IMR-90 (cell line): ENCODE measurements at regions not wholly inside any gene's neighbourhood (a gene's known extent, or its start where the extent isn't known, plus 50 kb on each side); places are given as distances from the start of the nearest gene placed in this dataset.

Source experiments
- ATAC-seq: fragments of 200-7000 bp; cut with Tn5 transposase; 2 replicates; pipeline ENCODE4 v1.9.1; 2020; ENCODE audit warnings: low read depth, mild to moderate bottlenecking, moderate library complexity
- BruUV-seq: library from RNA; stranded (reverse); fragments of 400-500 nt; replicated peaks from 2 replicates; lab custom pipeline; 2021; lab: Mats Ljungman, UMichigan
- CTCF ChIA-PET: fragments of 300-600 bp; formaldehyde crosslinking; extraction: SDS; loops from one replicate; lab custom pipeline; 2021; ENCODE audit warnings: antibody characterized with exemption; lab: Yijun Ruan, JAX
- POLR2A ChIA-PET: fragments of 300-600 bp; sonication (Branson Sonifier 250); formaldehyde crosslinking; loops from one replicate; lab custom pipeline; 2022; ENCODE audit warnings: antibody characterized with exemption; ENCODE audit not compliant: unreplicated experiment; lab: Charles Lee
- DNase-seq: peaks from one replicate; pipeline ENCODE4 v3.0.0; 2013
- H2AFZ ChIP-seq: replicated peaks from 2 replicates; pipeline ENCODE3; 2013; ENCODE audit warnings: low read length, mild to moderate bottlenecking; ENCODE audit not compliant: poor library complexity
- H2AK5ac ChIP-seq: 2 replicates; pipeline ENCODE4 v1.6.1; 2013; ENCODE audit warnings: low read depth, low read length, inconsistent platforms
- H2AK9ac ChIP-seq: replicated peaks from 2 replicates; pipeline ENCODE3; 2013; ENCODE audit warnings: mild to moderate bottlenecking, low read depth, low read length, moderate library complexity; ENCODE audit not compliant: poor library complexity
- H2BK120ac ChIP-seq: 2 replicates; pipeline ENCODE4 v1.6.1; 2013; ENCODE audit warnings: low read depth, low read length, inconsistent platforms
- H2BK15ac ChIP-seq: 3 replicates; pipeline ENCODE4 v1.6.1; 2013; ENCODE audit warnings: low read depth, low read length, inconsistent platforms
- H2BK20ac ChIP-seq: 2 replicates; pipeline ENCODE4 v1.6.1; 2013; ENCODE audit warnings: low read depth, mild to moderate bottlenecking, inconsistent platforms, low read length, moderate library complexity
- H2BK5ac ChIP-seq: 2 replicates; pipeline ENCODE4 v1.6.1; 2013; ENCODE audit warnings: mild to moderate bottlenecking, low read depth, low read length, inconsistent platforms; ENCODE audit not compliant: poor library complexity, severe bottlenecking
- H3K14ac ChIP-seq: replicated peaks from 2 replicates; pipeline ENCODE4 v1.6.1; 2013; ENCODE audit warnings: low read depth, low read length, inconsistent platforms
- H3K18ac ChIP-seq: 2 replicates; pipeline ENCODE4 v1.6.1; 2013; ENCODE audit warnings: low read depth, low read length, control low read depth
- H3K23ac ChIP-seq: 2 replicates; pipeline ENCODE4 v1.6.1; 2013; ENCODE audit warnings: low read depth, low read length, inconsistent platforms
- H3K27ac ChIP-seq: 2 replicates; pipeline ENCODE4 v1.5.1; 2013; ENCODE audit warnings: mild to moderate bottlenecking, control low read depth, low read length; ENCODE audit not compliant: insufficient read depth
- H3K27me3 ChIP-seq: 2 replicates; pipeline ENCODE4 v1.6.1; 2013; ENCODE audit warnings: low read length; ENCODE audit not compliant: control insufficient read depth, insufficient read depth
- H3K36me3 ChIP-seq: 2 replicates; pipeline ENCODE4 v1.6.1; 2013; ENCODE audit warnings: low read length, mixed read lengths; ENCODE audit not compliant: control insufficient read depth, insufficient read depth
- H3K4ac ChIP-seq: 2 replicates; pipeline ENCODE4 v1.6.1; 2013; ENCODE audit warnings: low read depth, low read length, inconsistent platforms
- H3K4me1 ChIP-seq: 2 replicates; pipeline ENCODE4 v1.6.1; 2013; ENCODE audit warnings: low read length, mixed read lengths; ENCODE audit not compliant: control insufficient read depth, insufficient read depth
- H3K4me2 ChIP-seq: 2 replicates; pipeline ENCODE4 v1.6.1; 2013; ENCODE audit warnings: low read depth, mild to moderate bottlenecking, control low read depth, low read length, moderate library complexity
- H3K4me3 ChIP-seq: 2 replicates; pipeline ENCODE4 v1.5.1; 2013; ENCODE audit warnings: low read depth, mild to moderate bottlenecking, control low read depth, low read length, moderate library complexity; ENCODE audit not compliant: insufficient read depth
- H3K56ac ChIP-seq: 2 replicates; pipeline ENCODE4 v1.6.1; 2013; ENCODE audit warnings: low read length, inconsistent platforms; ENCODE audit not compliant: insufficient read depth; ENCODE audit errors: extremely low read depth
- H3K79me1 ChIP-seq, 2 experiments: 2 replicates each; pipeline ENCODE4 v1.6.1; 2013; ENCODE audit warnings: low read length in 2 of 2, inconsistent platforms in 1 of 2, low read depth in 1 of 2
- H3K9ac ChIP-seq: 2 replicates; pipeline ENCODE4 v1.6.1; 2013; ENCODE audit warnings: low read depth, low read length, control low read depth
- H3K9me1 ChIP-seq: 2 replicates; pipeline ENCODE4 v1.6.1; 2013; ENCODE audit warnings: low read length, inconsistent platforms; ENCODE audit not compliant: insufficient read depth
- H3K9me3 ChIP-seq: 2 replicates; pipeline ENCODE4 v1.6.1; 2013; ENCODE audit warnings: low read length; ENCODE audit not compliant: control insufficient read depth, insufficient read depth
- H4K20me1 ChIP-seq: 2 replicates; pipeline ENCODE4 v1.6.1; 2013; ENCODE audit warnings: low read length, inconsistent platforms; ENCODE audit not compliant: insufficient read depth
- H4K5ac ChIP-seq: 2 replicates; pipeline ENCODE4 v1.6.1; 2013; ENCODE audit warnings: mild to moderate bottlenecking, low read depth, low read length, control low read depth
- H4K8ac ChIP-seq, 2 experiments: 2 replicates each; pipeline ENCODE4 v1.6.1; 2013; ENCODE audit warnings: low read depth in 2 of 2, low read length in 2 of 2, control low read depth in 1 of 2, inconsistent platforms in 1 of 2
- H4K91ac ChIP-seq: 2 replicates; pipeline ENCODE4 v1.6.1; 2013; ENCODE audit warnings: low read depth, low read length, inconsistent platforms; ENCODE audit not compliant: insufficient read depth
- BHLHE40 ChIP-seq: fragments of 150-350 bp; IDR thresholded peaks from 2 replicates; pipeline ENCODE4 v1.6.1; 2016; ENCODE audit warnings: mild to moderate bottlenecking, low read depth, low read length
- CEBPB ChIP-seq: IDR thresholded peaks from 2 replicates; pipeline ENCODE4 v1.6.1; 2012; ENCODE audit warnings: low read depth, low read length, improper control_type of control experiment
- CHD1 ChIP-seq: IDR thresholded peaks from 2 replicates; pipeline ENCODE4 v1.6.1; 2012; ENCODE audit warnings: low read depth, low read length, improper control_type of control experiment
- CTCF ChIP-seq: conservative IDR thresholded peaks from 2 replicates; pipeline ENCODE4 v1.5.1; 2012; ENCODE audit warnings: mild to moderate bottlenecking, low read depth, low read length, improper control_type of control experiment
- ELK1 ChIP-seq: fragments of 150-350 bp; IDR thresholded peaks from 2 replicates; pipeline ENCODE4 v1.6.1; 2016; ENCODE audit warnings: low read depth, mild to moderate bottlenecking, low read length, moderate library complexity, borderline replicate concordance
- MAZ ChIP-seq: IDR thresholded peaks from 2 replicates; pipeline ENCODE4 v1.6.1; 2012; ENCODE audit warnings: low read depth, mild to moderate bottlenecking, low read length, improper control_type of control experiment, moderate library complexity, borderline replicate concordance
- NFE2L2 ChIP-seq: fragments of 150-350 bp; IDR thresholded peaks from 2 replicates; pipeline ENCODE4 v1.6.1; 2016; ENCODE audit warnings: low read depth, mild to moderate bottlenecking, low read length
- POLR2A ChIP-seq: IDR thresholded peaks from 2 replicates; pipeline ENCODE4 v1.6.1; 2012; ENCODE audit warnings: mild to moderate bottlenecking, low read depth, low read length
- USF2 ChIP-seq: fragments of 150-350 bp; IDR thresholded peaks from 2 replicates; pipeline ENCODE4 v1.6.1; 2017; ENCODE audit warnings: mild to moderate bottlenecking, antibody characterized with exemption, low read length, low read depth
- WGBS, 2 experiments: methylation state at CpG; one replicate each; pipeline versions ENCODE4 v1.1.5 to v1.1.7; 2013; ENCODE audit warnings: missing lambda C conversion rate in 2 of 2; ENCODE audit not compliant: insufficient read length in 1 of 2; ENCODE audit errors: extremely low coverage in 2 of 2; 5-methylcytosine and 5-hydroxymethylcytosine counted together
- dilution Hi-C: fragments of 300-500 bp; cut with HindIII; formaldehyde crosslinking; loops from one replicate; pipeline ENCODE4 v1.14.3; 2018; ENCODE audit warnings: low sequenced_read_pairs; ENCODE audit not compliant: unreplicated experiment
- in situ Hi-C: fragments of 300-500 bp; cut with MboI; formaldehyde crosslinking; loops from 3 replicates; pipeline ENCODE4 v1.14.3; 2019; ENCODE audit warnings: low sequenced_read_pairs, inconsistent platforms, mixed read lengths
- intact Hi-C: fragments of 100-400 bp; cut with micrococcal nuclease; formaldehyde crosslinking; loops from 2 replicates; pipeline ENCODE4 v1.10.0; 2022

- no peak overlapping the region for H2AK5ac ChIP-seq
- H4K8ac ChIP-seq = no peak overlapping the region
- H3K56ac ChIP-seq = no peak overlapping the region
- H4K20me1 ChIP-seq = no peaks in the 10 kb centered on the region
- intact Hi-C loops = no loop called here
- H3K9me3 ChIP-seq = no peaks in the 10 kb centered on the region; the same call in 1 of the 2 replicates
- no peak overlapping the region for H2BK5ac ChIP-seq
- no TSS peak for BruUV-seq
- H3K4me3 ChIP-seq = no peak overlapping the region
- H2AFZ ChIP-seq = no peak overlapping the region
- H3K4ac ChIP-seq = no peak overlapping the region
- no peaks in the 10 kb centered on the region for H3K79me1 ChIP-seq
- TF ChIP-seq ELK1 (no peak), POLR2A (no peak), BHLHE40 (no peak), MAZ (no peak), CHD1 (no peak), USF2 (no peak), NFE2L2 (no peak), CEBPB (no peak), CTCF (no peak)
- no CpG with 5 or more reads among the region's 5 CpGs for WGBS, 2 experiments
- DNase-seq (no peak), ATAC-seq (no peak)
- no peaks in the 10 kb centered on the region for H3K36me3 ChIP-seq
- CTCF ChIA-PET = no interaction called here
- in situ Hi-C loops = no loop called here
- H2BK20ac ChIP-seq = no peak overlapping the region
- H3K4me1 ChIP-seq = no peaks in the 10 kb centered on the region
- H2BK15ac ChIP-seq = no peak overlapping the region
- H3K14ac ChIP-seq = no peak overlapping the region
- no peak overlapping the region for H3K27ac ChIP-seq
- no peak overlapping the region for H2AK9ac ChIP-seq
- no peak overlapping the region for H3K23ac ChIP-seq
- no peaks in the 10 kb centered on the region for H3K27me3 ChIP-seq
- no peak overlapping the region for H4K5ac ChIP-seq
- no peak overlapping the region for H3K9ac ChIP-seq
- POLR2A ChIA-PET = no interaction called here
- no peak overlapping the region for H3K18ac ChIP-seq
- no peak overlapping the region for H3K4me2 ChIP-seq
- H4K91ac ChIP-seq = no peak overlapping the region
- no peaks in the 10 kb centered on the region for H3K9me1 ChIP-seq
- dilution Hi-C loops = no loop called here
- H2BK120ac ChIP-seq = no peak overlapping the region
These were observed 1417.7 kb downstream of the ARAP2 start for GRCh38 chr4:34826660-34827059.
